Progenitor cell of endocrine pancreas (in vitro differentiated cells): ENCODE measurements at regions not wholly inside any gene's neighbourhood (a gene's known extent, or its start where the extent isn't known, plus 50 kb on each side); places are given as distances from the start of the nearest gene placed in this dataset.

Source experiments
- DNase-seq: peaks from one replicate; pipeline ENCODE4 v3.0.0; 2021; ENCODE audit warnings: low spot score; ENCODE audit not compliant: unreplicated experiment
- H3K27ac Mint-ChIP-seq: 2 replicates; pipeline ENCODE4 v1.8.0; 2021; ENCODE audit warnings: mild to moderate bottlenecking, moderate library complexity, mixed read lengths
- H3K27me3 Mint-ChIP-seq: 2 replicates; pipeline ENCODE4 v1.8.0; 2021; ENCODE audit warnings: mixed read lengths
- H3K36me3 Mint-ChIP-seq: 2 replicates; pipeline ENCODE4 v1.8.0; 2022; ENCODE audit warnings: mixed read lengths; ENCODE audit not compliant: insufficient read depth
- H3K4me1 Mint-ChIP-seq: 2 replicates; pipeline ENCODE4 v1.8.0; 2021; ENCODE audit warnings: low read depth, mixed read lengths
- H3K4me3 Mint-ChIP-seq: 2 replicates; pipeline ENCODE4 v1.8.0; 2021; ENCODE audit warnings: low read depth, mild to moderate bottlenecking, moderate library complexity, mixed read lengths
- H3K9me3 Mint-ChIP-seq: 2 replicates; pipeline ENCODE4 v1.8.0; 2021; ENCODE audit warnings: low read depth, mixed read lengths
- TF ChIP-seq, protein P1 (sequence below): fragments of 200-600 bp; sonication (generic); IDR thresholded peaks from one replicate; pipeline ENCODE4 v1.5.0; 2021; ENCODE audit warnings: antibody characterized with exemption, mild to moderate bottlenecking; ENCODE audit not compliant: unreplicated experiment

DNA sequence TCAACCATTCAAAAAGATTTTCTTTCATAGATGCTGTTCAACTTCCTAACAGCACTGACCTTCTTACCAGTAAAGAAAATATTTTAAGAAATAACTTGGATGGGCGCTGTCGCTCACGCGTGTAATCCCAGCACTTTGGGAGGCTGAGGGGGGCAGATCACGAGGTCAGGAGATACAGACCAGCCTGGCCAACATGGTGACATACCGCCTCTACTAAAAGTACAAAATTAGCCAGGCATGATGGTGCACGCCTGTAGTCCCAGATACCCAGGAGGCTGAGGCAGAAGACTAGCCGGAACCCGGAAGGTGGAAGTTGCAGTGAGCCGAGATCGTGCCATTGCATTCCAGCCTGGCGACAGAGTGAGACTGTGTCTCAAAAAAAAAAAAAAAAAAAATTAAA is 865.7 kb upstream of the SLC10A2 start:
- peaks cover 15% of the 10 kb centered on the region for H3K9me3 Mint-ChIP-seq
- DNase-seq: no peak
- H3K4me3 Mint-ChIP-seq: no peak overlapping the region
- no peaks in the 10 kb centered on the region for H3K4me1 Mint-ChIP-seq
- H3K27me3 Mint-ChIP-seq: no peaks in the 10 kb centered on the region
- H3K27ac Mint-ChIP-seq: no peak overlapping the region
- TF ChIP-seq, protein P1, sequence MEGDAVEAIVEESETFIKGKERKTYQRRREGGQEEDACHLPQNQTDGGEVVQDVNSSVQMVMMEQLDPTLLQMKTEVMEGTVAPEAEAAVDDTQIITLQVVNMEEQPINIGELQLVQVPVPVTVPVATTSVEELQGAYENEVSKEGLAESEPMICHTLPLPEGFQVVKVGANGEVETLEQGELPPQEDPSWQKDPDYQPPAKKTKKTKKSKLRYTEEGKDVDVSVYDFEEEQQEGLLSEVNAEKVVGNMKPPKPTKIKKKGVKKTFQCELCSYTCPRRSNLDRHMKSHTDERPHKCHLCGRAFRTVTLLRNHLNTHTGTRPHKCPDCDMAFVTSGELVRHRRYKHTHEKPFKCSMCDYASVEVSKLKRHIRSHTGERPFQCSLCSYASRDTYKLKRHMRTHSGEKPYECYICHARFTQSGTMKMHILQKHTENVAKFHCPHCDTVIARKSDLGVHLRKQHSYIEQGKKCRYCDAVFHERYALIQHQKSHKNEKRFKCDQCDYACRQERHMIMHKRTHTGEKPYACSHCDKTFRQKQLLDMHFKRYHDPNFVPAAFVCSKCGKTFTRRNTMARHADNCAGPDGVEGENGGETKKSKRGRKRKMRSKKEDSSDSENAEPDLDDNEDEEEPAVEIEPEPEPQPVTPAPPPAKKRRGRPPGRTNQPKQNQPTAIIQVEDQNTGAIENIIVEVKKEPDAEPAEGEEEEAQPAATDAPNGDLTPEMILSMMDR: no peak
- no peaks in the 10 kb centered on the region for H3K36me3 Mint-ChIP-seq

DNA sequence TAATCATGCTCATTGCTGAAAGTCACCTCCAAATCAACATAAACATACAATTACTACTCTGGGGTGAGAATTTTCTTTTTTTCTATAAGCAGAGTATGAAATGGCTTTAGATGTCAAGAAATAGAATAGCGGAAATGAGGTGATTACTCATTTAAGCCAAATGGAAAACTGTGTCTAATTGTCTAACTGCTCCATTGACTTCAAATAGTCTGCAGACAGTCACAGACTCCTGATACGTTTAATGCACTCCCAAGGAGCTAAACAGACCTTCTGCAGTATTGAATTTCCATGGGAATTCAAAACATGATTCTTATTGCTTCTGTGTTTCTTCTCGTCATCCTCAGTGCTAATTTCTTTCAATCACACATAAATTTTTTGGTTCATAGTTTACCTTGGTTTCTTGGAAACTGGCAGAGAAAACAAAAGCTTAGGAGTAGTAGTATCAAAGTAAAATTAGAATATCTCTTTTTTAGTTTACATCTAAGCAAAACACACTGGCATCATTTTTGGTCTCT is 865.2 kb upstream of the SLC10A2 start:
- Mint-ChIP-seq H3K4me1 (no peaks in the 10 kb centered on the region), H3K27ac (no peak overlapping the region), H3K9me3 (peaks cover 15% of the 10 kb centered on the region), H3K4me3 (no peak overlapping the region), H3K27me3 (no peaks in the 10 kb centered on the region), H3K36me3 (no peaks in the 10 kb centered on the region)
- TF ChIP-seq, protein P1: no peak
- DNase-seq: no peak

DNA sequence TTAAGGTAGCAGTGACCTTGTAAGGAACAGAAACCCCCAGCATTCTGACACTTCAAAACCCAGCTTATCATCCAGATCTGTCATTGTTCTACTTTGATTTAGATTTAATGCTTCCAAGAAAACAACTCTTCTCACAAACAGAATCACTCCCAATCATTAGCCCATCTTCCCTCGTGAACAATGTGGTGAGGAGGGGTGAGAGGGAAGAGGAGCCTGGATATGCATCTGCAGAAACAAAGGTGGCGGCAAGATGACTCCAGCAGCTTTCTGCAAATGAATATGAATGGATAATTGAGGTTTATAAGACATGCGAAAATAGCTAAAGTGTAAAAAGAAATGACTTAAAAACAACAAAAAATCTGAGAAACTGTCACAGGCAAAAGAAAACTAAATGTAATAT is 859.9 kb upstream of the SLC10A2 start:
- Mint-ChIP-seq H3K4me3 (no peak overlapping the region), H3K9me3 (peaks cover 7% of the 10 kb centered on the region), H3K27ac (no peak overlapping the region), H3K36me3 (no peaks in the 10 kb centered on the region), H3K27me3 (no peaks in the 10 kb centered on the region), H3K4me1 (no peaks in the 10 kb centered on the region)
- TF ChIP-seq, protein P1: no peak
- no peak for DNase-seq

DNA sequence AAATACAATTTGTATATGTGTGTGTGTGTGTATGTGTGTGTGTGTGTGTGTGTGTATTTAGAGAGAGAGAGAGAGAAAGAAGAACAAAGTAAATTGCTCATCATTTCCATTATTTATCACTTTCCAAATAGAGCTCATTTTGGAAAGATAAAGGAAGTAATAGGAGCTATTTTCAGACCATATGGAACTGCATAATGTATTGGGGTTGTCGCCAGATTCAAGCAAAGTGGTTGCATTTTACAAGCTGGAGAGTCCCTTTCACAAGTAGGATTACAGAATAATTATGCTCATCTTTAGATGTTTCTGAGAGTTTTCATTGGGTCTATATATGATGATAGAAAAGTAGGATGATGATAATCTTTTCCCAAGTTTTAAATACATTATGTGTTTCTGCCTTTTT is 842.7 kb upstream of the SLC10A2 start:
- no peak overlapping the region for H3K4me3 Mint-ChIP-seq
- no peaks in the 10 kb centered on the region for H3K36me3 Mint-ChIP-seq
- DNase-seq: no peak
- H3K27me3 Mint-ChIP-seq: no peaks in the 10 kb centered on the region
- no peak overlapping the region for H3K27ac Mint-ChIP-seq
- TF ChIP-seq, protein P1: no peak
- no peaks in the 10 kb centered on the region for H3K4me1 Mint-ChIP-seq
- no peaks in the 10 kb centered on the region for H3K9me3 Mint-ChIP-seq

DNA sequence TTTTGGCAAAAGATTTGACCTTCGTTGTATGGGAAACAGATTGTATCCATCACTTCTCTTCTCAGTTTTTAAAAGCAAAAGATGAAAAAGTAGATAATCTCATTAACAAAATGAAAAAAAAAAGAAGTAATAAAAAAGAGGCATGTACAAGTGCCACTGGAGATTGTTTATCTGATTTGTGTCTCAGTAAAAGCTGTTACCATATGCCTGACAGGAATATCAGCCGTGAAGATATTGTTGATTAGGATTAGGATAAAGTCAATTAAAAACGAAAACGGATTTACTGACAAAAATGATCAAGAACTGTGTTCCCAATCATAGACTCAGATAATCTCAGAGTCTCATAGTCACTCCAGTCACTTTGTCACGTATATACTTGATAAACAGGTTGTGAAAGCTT is 842.1 kb upstream of the SLC10A2 start:
- H3K4me3 Mint-ChIP-seq: no peak overlapping the region
- no peaks in the 10 kb centered on the region for H3K4me1 Mint-ChIP-seq
- no peaks in the 10 kb centered on the region for H3K9me3 Mint-ChIP-seq
- TF ChIP-seq, protein P1: no peak
- DNase-seq: no peak
- H3K27me3 Mint-ChIP-seq: no peaks in the 10 kb centered on the region
- H3K36me3 Mint-ChIP-seq: no peaks in the 10 kb centered on the region
- H3K27ac Mint-ChIP-seq: no peak overlapping the region
